GM18519 (cell line): ENCODE measurements at regions not wholly inside any gene's neighbourhood (a gene's known extent, or its start where the extent isn't known, plus 50 kb on each side); places are given as distances from the start of the nearest gene placed in this dataset.
"Not testable (repeated sequence)": the region's sequence is repeated elsewhere in the genome, so short reads cannot be mapped to it uniquely, and the experiment has no call there.

Source experiments
- ATAC-seq: cut with Tn5 transposase; IDR thresholded peaks from one replicate; pipeline ENCODE4 v1.9.1; 2021; ENCODE audit warnings: mild to moderate bottlenecking, moderate library complexity; ENCODE audit not compliant: unreplicated experiment, low FRiP score

DNA sequence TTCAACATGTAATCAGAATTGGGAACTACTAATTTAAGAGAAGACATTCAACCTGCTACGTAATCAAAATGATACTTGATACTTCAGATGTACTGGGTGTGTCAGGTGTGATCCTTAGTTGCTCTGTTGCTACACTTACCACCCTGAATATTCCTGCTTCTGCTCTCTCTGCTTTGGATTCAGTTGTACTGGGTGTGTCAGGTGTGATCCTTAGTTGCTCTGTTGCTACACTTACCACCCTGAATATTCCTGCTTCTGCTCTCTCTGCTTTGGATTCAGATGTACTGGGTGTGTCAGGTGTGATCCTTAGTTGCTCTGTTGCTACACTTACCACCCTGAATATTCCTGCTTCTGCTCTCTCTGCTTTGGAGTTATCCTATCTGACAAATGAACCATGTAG, 290.2 kb downstream of the RAB38 start:
- not testable (repeated sequence) for ATAC-seq

DNA sequence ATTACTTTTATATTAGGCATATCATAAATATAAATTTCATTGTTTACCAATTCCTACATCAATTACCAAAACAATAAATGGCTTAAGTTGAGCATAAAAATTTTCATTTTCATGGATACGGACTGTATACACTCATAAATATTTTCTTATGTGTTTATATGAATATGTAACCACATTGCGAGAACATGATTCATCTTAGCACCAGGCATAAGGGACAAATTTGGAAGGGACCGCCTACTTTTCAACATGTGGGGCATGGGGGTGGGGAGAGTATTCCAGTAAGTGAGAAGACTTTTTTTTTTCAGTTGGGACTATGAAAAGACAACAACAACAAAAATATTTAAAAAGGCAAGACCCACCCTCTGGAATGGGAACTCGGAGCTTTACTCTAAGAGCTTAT, 296.1 kb downstream of the RAB38 start:
- no peak for ATAC-seq

DNA sequence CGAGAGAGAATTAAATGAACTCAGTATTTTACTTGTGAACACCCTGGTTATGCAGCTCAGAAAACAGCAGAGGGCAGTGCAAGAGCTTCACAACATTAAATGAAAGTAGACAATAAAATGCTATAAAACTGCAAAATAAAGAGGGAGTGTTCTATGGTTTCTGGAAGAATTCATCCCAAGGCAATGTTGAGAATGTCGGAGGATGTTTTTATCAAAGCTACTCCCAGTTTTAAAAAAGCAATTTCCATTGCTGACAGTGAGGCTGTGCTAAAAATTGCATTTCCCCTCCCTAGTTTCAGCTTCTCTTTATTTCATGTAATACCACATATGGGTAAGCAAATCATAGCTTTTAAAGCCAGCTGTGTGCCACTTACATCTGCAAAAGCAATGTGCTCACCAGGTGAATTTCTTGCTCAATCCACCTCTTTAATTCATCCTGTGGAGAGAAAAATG, 296.8 kb downstream of the RAB38 start:
- ATAC-seq: no peak

DNA sequence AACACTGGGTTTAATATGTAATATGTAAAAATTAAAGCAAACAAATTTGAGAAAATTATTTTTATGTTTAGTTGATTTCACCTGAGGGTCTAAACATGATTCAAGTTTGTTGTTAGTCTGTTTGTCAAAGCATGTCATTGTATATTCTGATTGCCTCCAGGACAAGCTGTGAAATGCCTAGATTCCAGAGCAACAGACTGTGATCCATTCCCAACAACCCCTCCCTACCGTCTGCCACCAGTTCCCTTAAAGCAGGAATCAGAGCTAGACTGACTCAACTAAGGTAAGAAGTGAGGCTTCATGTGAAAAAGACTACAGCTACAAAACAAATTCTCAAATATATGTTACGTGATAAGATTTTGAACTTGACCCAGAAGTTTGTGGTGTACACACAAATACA, 304.2 kb downstream of the RAB38 start:
- ATAC-seq: no peak

DNA sequence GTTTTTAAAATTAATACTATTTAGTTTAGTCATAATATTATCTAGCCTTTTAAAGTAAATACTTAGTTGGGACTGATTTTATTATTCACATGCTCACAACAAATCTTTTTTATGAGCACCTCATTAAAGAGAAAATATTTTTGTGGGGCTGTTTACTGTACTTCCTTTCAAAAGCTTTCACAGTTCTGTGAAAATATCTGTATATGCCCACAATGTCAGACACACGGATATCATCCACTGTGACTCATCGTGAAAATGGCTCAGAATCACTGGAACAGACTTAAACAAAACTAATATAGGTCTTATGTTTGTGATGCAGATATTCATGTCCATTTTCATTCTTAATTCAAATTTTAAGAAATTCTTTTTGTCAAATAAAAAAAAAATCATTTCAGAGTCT, 305.2 kb downstream of the RAB38 start:
- no peak for ATAC-seq

DNA sequence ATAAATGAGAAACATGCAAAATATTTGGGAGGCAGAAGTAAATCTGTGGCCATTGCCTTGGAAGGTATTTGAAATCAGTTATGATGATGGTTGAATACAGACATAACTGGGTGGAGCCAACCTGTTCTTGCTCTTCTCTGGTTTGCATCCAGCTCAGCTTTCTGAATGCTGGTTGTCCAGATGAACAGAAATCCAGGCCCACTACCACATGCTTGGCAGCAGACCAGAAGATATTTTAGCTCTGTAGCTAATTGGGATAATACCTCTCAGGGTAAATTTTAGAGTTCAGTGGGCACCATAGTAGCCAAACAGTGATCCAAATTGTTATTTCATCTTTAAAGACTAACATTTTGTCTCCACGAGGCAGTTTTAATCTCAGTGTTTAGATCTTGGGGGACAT, 308.3 kb downstream of the RAB38 start:
- no peak for ATAC-seq

DNA sequence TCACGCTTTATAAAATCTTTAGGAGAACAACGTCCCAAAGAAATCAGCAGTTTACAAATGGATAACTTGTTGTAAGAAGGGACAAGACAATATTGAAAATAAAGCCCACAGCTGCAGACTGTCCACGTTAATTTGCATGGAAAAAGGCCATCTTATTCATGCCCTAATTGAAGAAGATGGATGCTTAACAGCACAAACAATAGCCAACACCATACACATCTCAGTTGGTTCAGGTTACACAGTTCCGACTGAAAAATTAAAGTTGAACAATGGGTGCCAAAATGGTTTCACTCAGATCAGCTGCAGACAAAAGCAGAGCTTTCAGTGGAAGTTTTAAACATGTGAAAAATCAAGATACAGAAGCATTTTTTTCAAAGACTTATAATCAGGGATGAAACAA, 314.2 kb downstream of the RAB38 start:
- no peak for ATAC-seq

DNA sequence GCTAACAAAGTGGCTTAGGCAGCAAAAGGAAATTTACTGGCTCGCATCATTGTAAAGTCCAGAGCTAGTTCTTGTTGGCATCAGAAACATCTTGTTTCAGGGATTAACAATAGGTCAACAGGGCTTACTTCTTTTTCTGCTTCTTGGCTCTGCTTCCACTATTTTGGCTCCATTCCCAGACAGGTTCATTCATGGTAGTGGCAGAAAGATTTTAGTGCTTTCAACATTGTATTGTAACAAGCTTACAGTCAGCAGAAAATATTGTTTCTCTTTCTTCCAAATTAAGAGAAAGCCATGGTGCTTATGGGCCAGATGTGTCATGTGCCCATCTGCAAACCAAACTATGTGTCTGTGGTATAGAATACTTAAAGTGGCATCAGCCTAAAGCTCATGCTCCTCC, 315.6 kb downstream of the RAB38 start:
- ATAC-seq: no peak

DNA sequence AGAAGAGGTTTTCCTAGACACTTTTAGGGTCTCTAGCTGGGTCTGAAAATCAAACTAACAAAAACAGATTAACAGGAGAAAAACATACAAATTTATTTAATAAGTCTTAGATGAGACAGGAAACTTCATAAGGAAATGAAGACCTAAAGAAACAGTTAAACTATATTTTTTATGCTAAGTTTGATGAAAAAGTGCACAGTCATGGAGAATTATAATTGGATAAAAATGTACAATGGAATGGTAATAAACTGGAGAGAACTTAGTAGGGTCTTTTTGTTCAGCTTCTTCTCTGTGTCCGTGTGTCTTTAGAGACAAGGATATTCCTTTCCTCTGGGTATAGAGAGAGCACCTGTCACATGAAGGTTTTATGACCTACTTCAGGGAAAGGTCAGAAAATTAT, 323.4 kb downstream of the RAB38 start:
- ATAC-seq: no peak

DNA sequence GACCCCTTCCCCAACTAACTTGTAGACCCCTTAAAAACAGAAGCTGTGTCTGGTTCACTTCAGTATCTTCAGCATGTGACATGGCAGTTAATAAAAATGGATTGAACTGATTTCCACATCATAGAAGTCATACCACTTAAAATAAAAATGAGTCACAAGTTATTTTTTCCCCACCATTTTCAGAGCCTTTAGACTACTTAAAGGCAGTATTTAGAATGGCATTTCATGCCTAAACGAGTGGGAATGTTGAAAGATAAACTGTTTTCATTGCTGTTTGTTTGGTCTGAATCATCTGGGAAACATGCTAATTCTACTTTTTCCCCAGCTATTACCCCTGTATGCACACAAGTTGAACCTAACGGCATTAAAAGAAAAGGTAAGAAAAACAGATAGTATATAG, 324.0 kb downstream of the RAB38 start:
- ATAC-seq: no peak

DNA sequence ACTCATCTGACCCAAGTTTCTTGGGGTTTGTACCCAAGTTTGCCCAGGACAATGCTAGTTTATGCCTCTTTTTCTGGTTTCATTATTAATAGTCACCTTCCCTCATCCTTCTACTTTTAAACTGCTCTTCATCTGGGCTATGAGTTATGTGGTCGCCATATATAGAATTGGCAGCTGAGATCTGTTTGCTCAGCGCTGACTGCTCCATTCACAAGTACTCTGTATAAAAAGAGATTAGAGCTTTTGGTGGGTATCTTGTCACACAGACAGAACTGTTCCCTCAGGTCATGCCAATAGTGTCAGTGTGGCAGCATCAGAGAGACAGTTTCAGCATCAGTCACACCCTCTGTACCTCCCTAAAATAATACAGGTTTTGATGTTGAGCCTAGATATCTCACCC, 326.0 kb downstream of the RAB38 start:
- no peak for ATAC-seq

DNA sequence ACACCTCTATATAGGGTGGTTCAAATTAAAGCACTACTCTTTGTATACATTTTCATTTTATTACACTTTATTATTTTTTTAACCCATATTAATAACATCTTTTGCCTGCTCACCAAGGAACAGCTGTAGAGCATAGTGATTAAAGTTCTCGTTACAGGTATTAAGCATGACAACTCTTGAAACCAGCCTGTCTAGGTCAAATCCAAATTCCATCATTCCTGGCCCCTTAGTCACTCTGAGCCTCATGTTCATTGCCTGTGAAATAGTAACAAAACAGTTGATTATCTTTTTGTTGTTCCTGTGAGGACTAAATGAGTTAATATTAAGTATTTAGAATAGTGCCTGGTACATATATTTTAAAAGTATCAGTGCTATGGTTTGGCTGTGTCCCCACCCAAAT, 334.5 kb downstream of the RAB38 start:
- ATAC-seq: no peak

DNA sequence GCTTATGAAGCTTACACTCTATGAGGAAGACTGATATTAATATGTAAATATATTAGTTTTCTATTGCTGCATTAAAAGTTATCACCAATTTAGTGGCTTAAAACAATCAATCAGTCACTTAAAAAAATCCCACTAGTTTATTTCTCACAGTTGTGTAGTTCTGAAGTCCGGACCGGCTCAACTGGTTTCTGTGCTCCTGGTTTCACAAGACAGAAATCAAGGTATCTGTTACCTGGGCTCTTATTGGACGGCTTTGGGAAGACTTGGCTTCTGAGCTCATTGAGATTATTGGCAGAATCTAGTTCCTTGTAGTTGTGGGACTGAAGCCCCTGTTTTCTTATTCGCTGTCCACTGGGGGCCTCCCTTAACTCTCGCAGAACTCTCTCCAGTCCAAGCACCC, 343.0 kb downstream of the RAB38 start:
- no peak for ATAC-seq

DNA sequence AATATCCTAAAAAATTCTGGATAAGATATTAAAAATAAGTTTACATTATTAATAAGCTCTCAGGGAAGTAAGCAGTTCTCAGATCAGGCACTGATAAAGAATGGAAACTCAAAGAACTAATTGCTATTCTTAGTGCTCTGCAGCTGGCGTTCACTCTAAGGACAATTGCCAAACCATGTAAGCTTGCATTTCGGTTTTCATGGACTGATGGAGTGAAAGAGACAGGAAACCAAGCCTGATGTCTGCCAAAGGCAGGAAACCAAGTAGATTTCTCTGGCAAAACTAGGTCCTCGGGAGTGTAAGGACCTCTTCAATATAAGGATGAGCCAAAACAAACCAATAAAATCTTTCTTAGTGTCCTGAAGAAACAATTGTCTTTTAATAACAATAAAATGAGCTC, 355.2 kb downstream of the RAB38 start:
- no peak for ATAC-seq

DNA sequence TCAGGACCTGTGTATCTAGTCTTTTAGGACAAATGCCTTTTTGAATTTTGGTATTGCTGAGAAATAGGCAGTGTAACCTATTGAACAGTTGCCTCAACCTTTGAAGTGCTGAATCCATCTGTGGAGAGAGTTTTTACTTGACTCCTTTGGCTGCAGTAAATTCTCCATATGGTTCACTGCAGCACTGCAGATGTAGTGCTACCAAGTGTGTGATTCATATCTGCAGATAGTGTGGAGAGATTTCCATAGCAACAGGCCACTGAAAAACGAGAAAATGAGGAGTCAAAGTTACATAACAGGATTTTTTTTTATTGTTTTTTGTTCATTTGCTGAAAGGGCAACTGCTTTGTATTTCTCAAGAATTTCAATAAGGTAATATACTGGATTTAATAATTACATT, 356.1 kb downstream of the RAB38 start:
- ATAC-seq: no peak

DNA sequence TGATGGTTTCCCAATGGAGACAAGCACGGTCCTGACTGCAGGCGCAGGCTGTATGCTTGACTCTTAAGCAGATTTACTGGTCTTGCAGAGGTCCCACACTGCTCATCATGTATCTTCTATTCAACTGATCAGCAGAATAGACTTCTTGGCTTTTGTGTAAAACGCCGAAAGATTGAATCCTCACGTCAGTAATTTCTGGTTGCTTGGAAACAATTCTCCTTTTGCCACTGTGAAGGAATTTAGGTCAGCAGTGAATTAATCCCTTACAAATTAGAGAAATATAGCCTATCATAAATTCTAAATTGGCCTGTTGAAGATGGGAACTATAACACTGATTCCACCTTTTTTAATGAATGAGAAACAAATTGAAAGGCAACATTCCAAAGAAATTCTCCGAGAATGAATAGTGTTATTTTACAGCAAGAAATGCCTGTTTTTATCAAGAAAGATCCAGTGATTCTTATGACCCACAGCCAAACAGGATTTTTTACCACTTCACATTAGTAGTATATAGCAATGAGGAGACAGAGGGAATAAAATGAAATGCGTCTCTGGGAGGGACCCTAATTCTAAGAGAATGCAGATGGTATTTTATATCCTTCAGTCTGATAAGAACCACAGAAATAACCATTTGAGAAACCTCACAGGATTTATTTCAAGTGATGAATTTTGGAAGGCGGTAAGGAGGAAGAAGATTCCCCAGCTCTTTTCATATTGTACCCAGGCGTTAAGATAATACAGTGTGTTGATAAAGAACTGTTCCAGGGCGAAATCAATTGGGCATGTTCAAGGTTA, 362.5 kb downstream of the RAB38 start:
- no peak for ATAC-seq

DNA sequence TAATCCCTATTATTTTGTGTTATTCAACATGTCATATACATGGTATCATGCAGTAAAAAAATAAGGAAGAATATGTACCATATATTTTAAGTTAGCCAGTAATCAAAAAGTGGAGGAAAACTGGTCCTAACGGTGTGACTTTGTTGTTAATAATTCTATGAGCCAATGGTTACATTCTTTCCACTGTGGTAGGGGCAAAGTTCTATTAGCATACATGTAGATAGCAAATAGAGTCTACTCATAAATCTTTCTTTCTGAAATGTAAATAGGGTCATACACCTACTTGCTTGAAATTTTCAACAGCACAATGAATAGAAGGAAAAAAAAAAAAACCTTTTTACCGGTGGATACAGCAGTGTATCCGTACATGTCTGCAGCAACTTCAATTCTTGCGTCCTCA, 364.8 kb downstream of the RAB38 start:
- no peak for ATAC-seq

DNA sequence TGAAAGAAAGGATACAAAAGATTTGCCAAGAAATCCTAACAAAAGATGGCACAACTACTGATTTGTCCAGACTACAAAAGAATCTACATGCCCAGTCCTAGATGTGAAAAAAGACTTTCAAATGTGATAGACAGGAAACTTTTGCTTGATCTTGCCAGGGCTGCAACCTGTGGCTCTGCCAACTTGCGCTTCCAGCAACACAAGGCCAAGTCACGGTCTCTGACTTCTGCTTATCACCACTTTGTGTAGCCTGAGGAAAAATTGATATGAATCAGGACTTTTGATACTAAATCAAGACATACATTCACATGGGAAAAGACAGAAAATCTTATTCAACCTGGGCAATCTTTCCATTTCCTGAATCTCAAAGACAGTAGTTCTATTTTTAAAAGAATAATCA, 366.0 kb downstream of the RAB38 start:
- ATAC-seq: no peak

DNA sequence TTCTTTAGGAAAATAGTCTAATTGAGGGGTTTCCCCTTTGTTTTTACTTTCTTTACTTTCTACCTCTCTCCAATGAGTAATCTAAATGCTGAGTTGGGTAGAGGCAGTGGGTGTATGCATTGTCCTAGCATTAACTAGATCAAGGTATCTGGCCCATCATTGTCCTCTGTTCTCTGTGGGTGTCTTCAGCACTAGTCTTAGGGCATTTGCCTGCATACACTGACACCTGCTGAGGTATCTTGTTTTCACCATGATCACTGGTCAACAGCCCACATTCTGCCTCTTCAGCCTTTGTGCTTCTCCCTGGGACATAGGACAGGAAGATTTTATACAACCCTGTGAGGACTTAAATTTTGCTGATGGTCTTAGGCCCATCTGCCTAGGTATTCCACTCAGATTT, 371.1 kb downstream of the RAB38 start:
- no peak for ATAC-seq

DNA sequence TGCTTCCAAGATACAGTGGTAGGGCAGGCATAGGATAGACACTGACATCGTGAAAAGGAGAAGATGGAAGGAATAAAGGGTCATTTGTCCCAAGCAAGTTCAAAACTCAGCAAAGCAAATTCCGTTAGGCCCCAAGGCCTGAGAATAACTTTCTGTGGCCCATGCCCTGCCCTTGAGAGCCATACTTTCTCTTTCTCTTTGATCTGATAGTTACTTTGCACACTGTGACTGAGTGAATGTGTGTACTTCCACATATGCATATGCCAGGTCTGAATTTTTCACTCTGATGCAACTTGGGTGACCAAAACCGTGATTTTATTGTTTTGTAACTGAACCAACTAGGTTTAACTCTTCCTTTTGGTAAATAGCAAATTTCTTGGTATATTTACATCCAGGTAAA, 371.5 kb downstream of the RAB38 start:
- ATAC-seq: no peak

DNA sequence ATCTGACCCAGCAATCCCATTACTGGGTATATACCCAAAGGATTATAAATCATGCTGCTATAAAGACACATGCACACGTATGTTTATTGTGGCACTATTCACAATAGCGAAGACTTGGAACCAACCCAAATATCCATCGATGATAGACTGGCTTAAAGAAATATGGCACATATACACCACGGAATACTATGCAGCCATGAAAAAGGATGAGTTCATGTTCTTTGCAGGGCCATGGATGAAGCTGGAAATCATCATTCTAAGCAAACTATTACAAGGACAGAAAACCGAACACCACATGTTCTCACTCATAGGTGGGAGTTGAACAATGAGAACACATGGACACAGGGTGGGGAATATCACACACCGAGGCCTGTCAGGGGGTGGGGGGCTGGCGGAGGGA, 390.4 kb downstream of the RAB38 start:
- ATAC-seq: not testable (repeated sequence)

DNA sequence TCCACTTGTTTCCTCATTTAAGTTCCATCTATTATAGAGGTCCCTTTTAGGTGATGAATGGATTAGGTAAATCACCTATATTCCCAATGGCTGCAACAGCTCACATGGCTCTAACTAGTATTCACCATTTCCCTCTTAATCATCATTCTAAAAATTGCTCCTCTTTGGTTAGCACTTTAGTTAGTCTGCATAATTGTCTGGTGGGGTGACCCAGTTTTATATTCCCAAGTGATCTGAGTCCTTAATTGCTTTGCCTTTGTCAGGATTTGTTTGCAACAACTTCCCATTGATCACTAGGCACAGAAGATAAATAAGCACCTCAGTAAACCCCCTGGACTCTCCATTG, 395.2 kb downstream of the RAB38 start:
- ATAC-seq: no peak
